ENCODE measurements at regions not wholly inside any gene's neighbourhood (a gene's known extent, or its start where the extent isn't known, plus 50 kb on each side); places are given as distances from the start of the nearest gene placed in this dataset.
"Not testable (repeated sequence)": the region's sequence is repeated elsewhere in the genome, so short reads cannot be mapped to it uniquely, and the experiment has no call there.

- DNase-seq: no peak
Observed at GRCh38 chr11:134976551-134976950, 564.5 kb upstream of the B3GAT1 start.

GRCh38 chr11:134975866-134976376 lies 563.9 kb upstream of the B3GAT1 start:
- DNase-seq: no peak

- no peak for DNase-seq
Observed at GRCh38 chr11:134973801-134974200, 561.8 kb upstream of the B3GAT1 start.

GRCh38 chr11:134971381-134971780 lies 559.3 kb upstream of the B3GAT1 start:
- no peak for DNase-seq

GRCh38 chr11:134967746-134968145 lies 555.7 kb upstream of the B3GAT1 start:
- DNase-seq: no peak

GRCh38 chr11:134961386-134961785 lies 549.3 kb upstream of the B3GAT1 start:
- not testable (repeated sequence) for DNase-seq

GRCh38 chr11:134958870-134959269 lies 546.8 kb upstream of the B3GAT1 start:
- DNase-seq: no peak

GRCh38 chr11:134958336-134958640 lies 546.2 kb upstream of the B3GAT1 start:
- no peak for DNase-seq

- DNase-seq: no peak
Observed at GRCh38 chr11:134957540-134958335, 545.7 kb upstream of the B3GAT1 start.

GRCh38 chr11:134956450-134957210 lies 544.6 kb upstream of the B3GAT1 start:
- no peak for DNase-seq

- DNase-seq: not testable (repeated sequence)
Observed at GRCh38 chr11:134955970-134956369, 543.9 kb upstream of the B3GAT1 start.

GRCh38 chr11:134955281-134955680 lies 543.2 kb upstream of the B3GAT1 start:
- no peak for DNase-seq

- not testable (repeated sequence) for DNase-seq
Observed at GRCh38 chr11:134954456-134954855, 542.4 kb upstream of the B3GAT1 start.

- not testable (repeated sequence) for DNase-seq
Observed at GRCh38 chr11:134953417-134953970, 541.5 kb upstream of the B3GAT1 start.

- no peak for DNase-seq
Observed at GRCh38 chr11:134951305-134951700, 539.3 kb upstream of the B3GAT1 start.

GRCh38 chr11:134950692-134951304 lies 538.8 kb upstream of the B3GAT1 start:
- no peak for DNase-seq

- DNase-seq: no peak
Observed at GRCh38 chr11:134949121-134950090, 537.4 kb upstream of the B3GAT1 start.

- DNase-seq: no peak
Observed at GRCh38 chr11:134947556-134947955, 535.5 kb upstream of the B3GAT1 start.

GRCh38 chr11:134945993-134946392 lies 534.0 kb upstream of the B3GAT1 start:
- no peak for DNase-seq

- no peak for DNase-seq
Observed at GRCh38 chr11:134944986-134945385, 532.9 kb upstream of the B3GAT1 start.

- no peak for DNase-seq
Observed at GRCh38 chr11:134944131-134944530, 532.1 kb upstream of the B3GAT1 start.

- no peak for DNase-seq
Observed at GRCh38 chr11:134943544-134943943, 531.5 kb upstream of the B3GAT1 start.
